WTC11 (cell line): ENCODE measurements at regions not wholly inside any gene's neighbourhood (a gene's known extent, or its start where the extent isn't known, plus 50 kb on each side); places are given as distances from the start of the nearest gene placed in this dataset.
"Not testable (repeated sequence)": the region's sequence is repeated elsewhere in the genome, so short reads cannot be mapped to it uniquely, and the experiment has no call there.

Source experiments
- ATAC-seq: fragments of 200-7000 bp; cut with Tn5 transposase; 2 replicates; pipeline ENCODE4 v1.10.0; 2021; ENCODE audit warnings: mild to moderate bottlenecking, moderate library complexity
- CTCF ChIA-PET: fragments of 300-600 bp; sonication (Branson Sonifier 250); formaldehyde crosslinking; loops from one replicate; lab custom pipeline; 2021; ENCODE audit warnings: antibody characterized with exemption; lab: Charles Lee
- POLR2A ChIA-PET: fragments of 350-600 bp; sonication (Branson Sonifier 250); formaldehyde crosslinking; loops from one replicate; lab custom pipeline; 2021; ENCODE audit warnings: antibody characterized with exemption; lab: Charles Lee
- DNase-seq: peaks from one replicate; pipeline ENCODE4 v3.0.0; 2021; ENCODE audit warnings: low spot score
- H3K27ac Mint-ChIP-seq: 2 replicates; pipeline ENCODE4 v1.8.0; 2021; ENCODE audit warnings: mixed read lengths
- H3K27me3 Mint-ChIP-seq: 2 replicates; pipeline ENCODE4 v1.8.0; 2021; ENCODE audit warnings: low read depth, mild to moderate bottlenecking, moderate library complexity, mixed read lengths
- H3K36me3 Mint-ChIP-seq: 2 replicates; pipeline ENCODE4 v1.8.0; 2021; ENCODE audit warnings: mixed read lengths
- H3K4me1 Mint-ChIP-seq: 2 replicates; pipeline ENCODE4 v1.8.0; 2022; ENCODE audit warnings: mixed read lengths
- H3K4me3 Mint-ChIP-seq: 2 replicates; pipeline ENCODE4 v1.8.0; 2021; ENCODE audit warnings: mild to moderate bottlenecking, moderate library complexity, mixed read lengths
- H3K9me3 Mint-ChIP-seq: 2 replicates; pipeline ENCODE4 v1.8.0; 2021; ENCODE audit warnings: mixed read lengths
- ATF1 ChIP-seq: sonication (generic); formaldehyde crosslinking; IDR thresholded peaks from 2 replicates; pipeline ENCODE4 v1.8.1; 2023; ENCODE audit warnings: mild to moderate bottlenecking, moderate library complexity, missing genetic modification reagents
- CREB1 ChIP-seq: sonication (generic); formaldehyde crosslinking; IDR thresholded peaks from 2 replicates; pipeline ENCODE4 v1.8.0; 2023; ENCODE audit warnings: mild to moderate bottlenecking, missing genetic modification reagents
- ELF4 ChIP-seq: sonication (generic); formaldehyde crosslinking; IDR thresholded peaks from 2 replicates; pipeline ENCODE4 v1.8.1; 2022; ENCODE audit warnings: low read depth, mild to moderate bottlenecking, moderate library complexity, missing genetic modification reagents
- EMX1 ChIP-seq: fragments of 250-450 bp; sonication (Bioruptor Pico); IDR thresholded peaks from 2 replicates; pipeline ENCODE4 v1.8.0; 2021; ENCODE audit warnings: mild to moderate bottlenecking
- FOXK1 ChIP-seq: sonication (generic); formaldehyde crosslinking; IDR thresholded peaks from 2 replicates; pipeline ENCODE4 v1.8.0; 2022; ENCODE audit warnings: mild to moderate bottlenecking, moderate library complexity, missing genetic modification reagents
- FOXP1 ChIP-seq: sonication (generic); formaldehyde crosslinking; IDR thresholded peaks from 2 replicates; pipeline ENCODE4 v1.8.0; 2022; ENCODE audit warnings: missing genetic modification reagents, mild to moderate bottlenecking, moderate library complexity, borderline replicate concordance
- GRHL2 ChIP-seq: fragments of 250-450 bp; sonication (Bioruptor Pico); IDR thresholded peaks from 2 replicates; pipeline ENCODE4 v1.8.0; 2022; ENCODE audit warnings: mild to moderate bottlenecking, moderate library complexity; ENCODE audit not compliant: insufficient replicate concordance, severe bottlenecking
- HMGA2 ChIP-seq: fragments of 250-450 bp; sonication (Bioruptor Pico); IDR thresholded peaks from 2 replicates; pipeline ENCODE4 v1.4.0; 2021; ENCODE audit warnings: mild to moderate bottlenecking, moderate library complexity
- IRF2 ChIP-seq: sonication (generic); formaldehyde crosslinking; IDR thresholded peaks from 2 replicates; pipeline ENCODE4 v1.8.0; 2022; ENCODE audit warnings: low read depth, missing genetic modification reagents, borderline replicate concordance
- OVOL2 ChIP-seq: fragments of 250-450 bp; sonication (Bioruptor Pico); IDR thresholded peaks from 2 replicates; pipeline ENCODE4 v1.9.0; 2021; ENCODE audit warnings: mild to moderate bottlenecking, borderline replicate concordance
- PRRX2 ChIP-seq: fragments of 250-450 bp; sonication (Bioruptor Pico); IDR thresholded peaks from 2 replicates; pipeline ENCODE4 v1.8.0; 2021; ENCODE audit warnings: mild to moderate bottlenecking
- TEAD1 ChIP-seq: sonication (generic); formaldehyde crosslinking; IDR thresholded peaks from 2 replicates; pipeline ENCODE4 v1.8.0; 2022; ENCODE audit warnings: mild to moderate bottlenecking, missing genetic modification reagents
- ZNF138 ChIP-seq: sonication (generic); formaldehyde crosslinking; conservative IDR thresholded peaks from 2 replicates; pipeline ENCODE4 v1.8.1; 2022; ENCODE audit warnings: mild to moderate bottlenecking, moderate library complexity, missing genetic modification reagents
- ZNF263 ChIP-seq: sonication (generic); formaldehyde crosslinking; IDR thresholded peaks from 2 replicates; pipeline ENCODE4 v1.8.1; 2022; ENCODE audit warnings: low read depth, mild to moderate bottlenecking, moderate library complexity, missing genetic modification reagents
- ZNF317 ChIP-seq: sonication (generic); formaldehyde crosslinking; IDR thresholded peaks from 2 replicates; pipeline ENCODE4 v1.8.1; 2023; ENCODE audit warnings: low read depth, mild to moderate bottlenecking, moderate library complexity, missing genetic modification reagents, borderline replicate concordance
- ZNF396 ChIP-seq: fragments of 250-450 bp; sonication (Bioruptor Pico); IDR thresholded peaks from 2 replicates; pipeline ENCODE4 v1.8.0; 2021; ENCODE audit warnings: mild to moderate bottlenecking, moderate library complexity, borderline replicate concordance
- TF ChIP-seq, protein P1 (sequence below): sonication (generic); formaldehyde crosslinking; IDR thresholded peaks from 2 replicates; pipeline ENCODE4 v1.8.1; 2023; ENCODE audit warnings: mild to moderate bottlenecking, missing genetic modification reagents, moderate library complexity
- TF ChIP-seq, protein P2 (sequence below): sonication (generic); formaldehyde crosslinking; IDR thresholded peaks from 2 replicates; pipeline ENCODE4 v1.8.0; 2023; ENCODE audit warnings: missing genetic modification reagents, mild to moderate bottlenecking, borderline replicate concordance
- TF ChIP-seq, protein P3 (sequence below): fragments of 250-450 bp; sonication (Bioruptor Pico); conservative IDR thresholded peaks from 2 replicates; pipeline ENCODE4 v1.9.0; 2021; ENCODE audit warnings: mild to moderate bottlenecking

DNA sequence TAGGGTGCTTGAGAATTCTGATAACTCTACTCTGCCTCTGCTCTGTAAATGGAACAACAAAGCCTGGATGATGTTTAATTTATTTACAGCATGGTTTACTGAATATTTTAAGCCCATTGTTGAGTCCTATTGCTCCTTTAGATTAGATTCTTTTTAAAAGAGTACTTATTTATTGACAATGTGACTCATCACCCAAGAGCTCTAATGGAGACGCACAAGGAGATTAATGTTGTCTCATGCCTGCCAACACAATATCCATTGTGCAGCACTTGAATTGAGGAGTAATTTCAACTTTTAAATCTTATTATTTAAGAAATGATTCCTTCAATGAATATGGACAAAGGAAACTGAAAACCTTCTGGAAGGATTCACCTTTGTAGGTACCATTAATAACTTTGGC is 691.4 kb downstream of the ZBBX start (continued):
- TF ChIP-seq, protein P1, sequence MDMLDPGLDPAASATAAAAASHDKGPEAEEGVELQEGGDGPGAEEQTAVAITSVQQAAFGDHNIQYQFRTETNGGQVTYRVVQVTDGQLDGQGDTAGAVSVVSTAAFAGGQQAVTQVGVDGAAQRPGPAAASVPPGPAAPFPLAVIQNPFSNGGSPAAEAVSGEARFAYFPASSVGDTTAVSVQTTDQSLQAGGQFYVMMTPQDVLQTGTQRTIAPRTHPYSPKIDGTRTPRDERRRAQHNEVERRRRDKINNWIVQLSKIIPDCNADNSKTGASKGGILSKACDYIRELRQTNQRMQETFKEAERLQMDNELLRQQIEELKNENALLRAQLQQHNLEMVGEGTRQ (CRISPR knock-in tag): no peak
- TF ChIP-seq FOXP1: no peak
- TF ChIP-seq, all 79 proteins: peak for 0

DNA sequence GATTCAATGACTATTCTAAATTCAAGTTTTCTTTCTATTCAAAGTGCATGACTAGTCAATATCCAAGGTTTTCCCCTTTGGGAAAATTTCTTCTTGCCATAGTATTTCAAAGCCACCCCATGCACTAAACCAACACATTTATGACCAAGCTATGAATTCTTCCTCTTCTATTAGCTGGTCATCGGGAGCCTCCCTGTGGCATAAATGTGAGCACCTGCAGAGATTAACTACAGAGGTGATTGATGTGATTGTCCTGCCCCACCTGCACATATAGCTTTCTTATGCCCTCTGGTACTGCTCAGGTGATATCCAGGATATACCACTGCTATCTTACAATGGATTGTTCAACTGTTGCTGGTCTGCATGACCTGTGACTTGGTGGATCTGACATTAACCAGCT is 694.9 kb downstream of the ZBBX start:
- TF ChIP-seq ZNF396 (no peak), ZNF317 (no peak)
- ChIA-PET CTCF (interaction anchor here (0.6 to 1.3 kb wide), 2 partner anchors 30 to 669 kb away, joined by 3 to 5 read pairs; no protein-coding TSS in a partner anchor), POLR2A (no interaction called here)
- H3K27me3 Mint-ChIP-seq: no peaks in the 10 kb centered on the region
- H3K4me3 Mint-ChIP-seq: no peak overlapping the region
- ATAC-seq (no peak), DNase-seq (no peak)
- peaks cover 4% of the 10 kb centered on the region; the same call in 1 of the 2 replicates for H3K9me3 Mint-ChIP-seq
- no peak overlapping the region for H3K27ac Mint-ChIP-seq
- H3K36me3 Mint-ChIP-seq: no peaks in the 10 kb centered on the region
- peaks cover 7% of the 10 kb centered on the region for H3K4me1 Mint-ChIP-seq

DNA sequence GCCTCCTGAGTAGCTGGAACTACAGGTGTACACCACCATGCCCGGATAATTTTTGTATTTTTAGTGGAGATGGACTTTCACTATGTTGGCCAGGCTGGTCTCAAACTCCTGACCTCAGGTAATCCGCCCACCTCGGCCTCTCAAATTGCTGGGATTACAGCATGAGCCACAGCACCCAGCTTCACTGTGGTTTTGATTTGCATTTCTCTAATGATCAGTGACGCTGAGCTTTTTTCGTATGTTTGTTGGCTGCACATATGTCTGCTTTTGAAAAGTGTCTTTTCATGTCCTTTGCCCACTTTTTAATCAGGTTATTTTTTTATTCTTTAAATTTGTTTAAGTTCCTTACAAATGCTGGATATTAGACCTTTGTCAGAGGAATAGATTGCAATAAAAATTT is 696.0 kb downstream of the ZBBX start:
- H3K27ac Mint-ChIP-seq, H3K27me3 Mint-ChIP-seq, DNase-seq, H3K4me3 Mint-ChIP-seq, CTCF ChIA-PET, H3K4me1 Mint-ChIP-seq, H3K9me3 Mint-ChIP-seq, H3K36me3 Mint-ChIP-seq, ATAC-seq, POLR2A ChIA-PET: not testable (repeated sequence)

DNA sequence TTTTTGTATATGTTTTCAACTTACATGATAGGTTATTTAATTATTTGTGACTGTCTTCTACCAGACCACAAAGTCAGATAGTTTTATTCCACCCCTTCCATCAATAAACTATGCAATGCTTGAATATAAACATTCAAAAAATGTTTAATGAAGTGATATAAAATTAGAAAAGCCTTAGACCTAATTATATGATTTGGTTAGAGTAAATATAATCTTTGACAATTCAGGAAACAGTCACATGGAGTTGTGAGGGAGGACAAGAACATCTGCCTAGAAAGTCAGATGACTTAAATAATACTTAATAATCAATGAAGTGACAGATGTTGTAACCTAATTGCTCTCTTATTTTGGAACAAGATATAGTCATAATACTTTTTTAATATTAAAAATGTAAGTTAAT is 710.3 kb downstream of the ZBBX start:
- Mint-ChIP-seq H3K9me3 (0 out of 2 replicates have a peak, but pooled peaks cover 3% of the 10 kb centered on the region), H3K27me3 (no peaks in the 10 kb centered on the region; the same call in 1 of the 2 replicates), H3K36me3 (no peaks in the 10 kb centered on the region), H3K4me1 (no peaks in the 10 kb centered on the region), H3K4me3 (no peak overlapping the region), H3K27ac (no peak overlapping the region)
- no peak for ATAC-seq
- ChIA-PET CTCF (no interaction called here), POLR2A (no interaction called here)
- TF ChIP-seq IRF2: no peak
- TF ChIP-seq ELF4: no peak
- no peak for DNase-seq

DNA sequence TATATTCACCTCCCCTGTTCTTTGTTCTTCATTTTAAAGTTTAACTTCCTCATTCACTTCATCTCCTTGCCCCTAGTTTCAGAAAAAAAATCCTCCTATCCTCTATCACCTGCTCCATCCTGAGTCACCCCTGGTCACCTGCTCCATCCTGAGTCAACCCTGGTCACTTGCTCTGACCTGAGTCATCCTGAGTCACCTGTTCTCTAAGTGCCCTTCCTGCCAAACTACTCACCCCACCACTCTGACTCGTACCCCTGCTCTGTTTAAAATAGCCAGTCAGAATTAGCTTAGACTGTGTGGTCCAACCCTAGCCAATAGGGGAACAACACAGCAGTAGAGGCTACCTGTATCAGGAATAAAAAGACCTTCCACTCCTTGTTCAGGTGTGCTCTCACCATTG is 716.9 kb downstream of the ZBBX start:
- Mint-ChIP-seq H3K36me3 (peaks cover 3% of the 10 kb centered on the region), H3K27me3 (no peaks in the 10 kb centered on the region), H3K4me3 (no peak overlapping the region), H3K4me1 (no peaks in the 10 kb centered on the region), H3K9me3 (peaks cover 54% of the 10 kb centered on the region), H3K27ac (no peak overlapping the region)
- ATAC-seq (no peak), DNase-seq (no peak)
- CTCF ChIA-PET: no interaction called here
- no peak for TF ChIP-seq ZNF263 (CRISPR knock-in tag)
- TF ChIP-seq ZNF138 (CRISPR knock-in tag): no peak
- no peak for TF ChIP-seq TEAD1 (CRISPR knock-in tag)
- TF ChIP-seq FOXK1 (CRISPR knock-in tag): no peak
- no peak for TF ChIP-seq ZNF396
- TF ChIP-seq ATF1 (CRISPR knock-in tag): no peak
- TF ChIP-seq HMGA2: no peak
- no peak for TF ChIP-seq OVOL2 (CRISPR knock-in tag)
- TF ChIP-seq, protein P2, sequence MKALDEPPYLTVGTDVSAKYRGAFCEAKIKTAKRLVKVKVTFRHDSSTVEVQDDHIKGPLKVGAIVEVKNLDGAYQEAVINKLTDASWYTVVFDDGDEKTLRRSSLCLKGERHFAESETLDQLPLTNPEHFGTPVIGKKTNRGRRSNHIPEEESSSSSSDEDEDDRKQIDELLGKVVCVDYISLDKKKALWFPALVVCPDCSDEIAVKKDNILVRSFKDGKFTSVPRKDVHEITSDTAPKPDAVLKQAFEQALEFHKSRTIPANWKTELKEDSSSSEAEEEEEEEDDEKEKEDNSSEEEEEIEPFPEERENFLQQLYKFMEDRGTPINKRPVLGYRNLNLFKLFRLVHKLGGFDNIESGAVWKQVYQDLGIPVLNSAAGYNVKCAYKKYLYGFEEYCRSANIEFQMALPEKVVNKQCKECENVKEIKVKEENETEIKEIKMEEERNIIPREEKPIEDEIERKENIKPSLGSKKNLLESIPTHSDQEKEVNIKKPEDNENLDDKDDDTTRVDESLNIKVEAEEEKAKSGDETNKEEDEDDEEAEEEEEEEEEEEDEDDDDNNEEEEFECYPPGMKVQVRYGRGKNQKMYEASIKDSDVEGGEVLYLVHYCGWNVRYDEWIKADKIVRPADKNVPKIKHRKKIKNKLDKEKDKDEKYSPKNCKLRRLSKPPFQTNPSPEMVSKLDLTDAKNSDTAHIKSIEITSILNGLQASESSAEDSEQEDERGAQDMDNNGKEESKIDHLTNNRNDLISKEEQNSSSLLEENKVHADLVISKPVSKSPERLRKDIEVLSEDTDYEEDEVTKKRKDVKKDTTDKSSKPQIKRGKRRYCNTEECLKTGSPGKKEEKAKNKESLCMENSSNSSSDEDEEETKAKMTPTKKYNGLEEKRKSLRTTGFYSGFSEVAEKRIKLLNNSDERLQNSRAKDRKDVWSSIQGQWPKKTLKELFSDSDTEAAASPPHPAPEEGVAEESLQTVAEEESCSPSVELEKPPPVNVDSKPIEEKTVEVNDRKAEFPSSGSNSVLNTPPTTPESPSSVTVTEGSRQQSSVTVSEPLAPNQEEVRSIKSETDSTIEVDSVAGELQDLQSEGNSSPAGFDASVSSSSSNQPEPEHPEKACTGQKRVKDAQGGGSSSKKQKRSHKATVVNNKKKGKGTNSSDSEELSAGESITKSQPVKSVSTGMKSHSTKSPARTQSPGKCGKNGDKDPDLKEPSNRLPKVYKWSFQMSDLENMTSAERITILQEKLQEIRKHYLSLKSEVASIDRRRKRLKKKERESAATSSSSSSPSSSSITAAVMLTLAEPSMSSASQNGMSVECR: no peak
- TF ChIP-seq, protein P3, sequence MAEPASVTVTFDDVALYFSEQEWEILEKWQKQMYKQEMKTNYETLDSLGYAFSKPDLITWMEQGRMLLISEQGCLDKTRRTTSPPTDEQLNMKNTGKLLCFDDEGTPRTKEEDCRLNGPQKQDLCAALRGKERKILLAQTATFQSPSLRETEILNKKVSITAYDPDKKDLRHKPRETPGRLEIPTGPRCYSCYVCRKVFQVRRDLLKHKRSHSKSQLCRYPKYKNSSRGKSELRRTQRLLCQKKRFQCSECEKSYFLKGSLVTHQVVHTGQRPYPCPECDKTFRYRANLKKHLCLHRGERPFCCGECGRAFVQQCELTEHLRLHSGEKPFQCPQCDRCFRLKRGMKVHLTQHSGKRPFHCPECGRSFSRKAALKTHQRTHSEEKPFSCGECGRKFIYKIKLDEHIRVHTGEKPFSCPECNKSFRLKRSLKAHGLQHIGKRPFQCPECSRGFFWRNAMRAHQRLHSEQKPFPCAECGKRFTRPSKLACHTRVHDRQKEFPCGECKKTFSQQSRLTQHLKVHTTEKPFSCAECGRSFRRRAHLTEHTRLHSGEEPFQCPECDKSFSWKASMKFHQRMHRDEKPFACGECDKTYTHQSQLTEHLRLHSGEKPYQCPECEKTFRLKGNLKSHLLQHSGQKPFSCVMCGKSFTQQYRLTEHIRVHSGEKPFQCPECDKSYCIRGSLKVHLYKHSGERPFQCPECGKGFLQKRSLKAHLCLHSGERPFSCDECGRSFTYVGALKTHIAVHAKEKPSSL (CRISPR knock-in tag): no peak
- no peak for TF ChIP-seq CREB1 (CRISPR knock-in tag)
- no peak for TF ChIP-seq GRHL2 (CRISPR knock-in tag)
- no peak for TF ChIP-seq PRRX2
- TF ChIP-seq EMX1 (CRISPR knock-in tag): no peak
- POLR2A ChIA-PET: no interaction called here
